Endodermal cell (in vitro differentiated cells): ENCODE measurements at regions not wholly inside any gene's neighbourhood (a gene's known extent, or its start where the extent isn't known, plus 50 kb on each side); places are given as distances from the start of the nearest gene placed in this dataset.

Experiments used
- DNase-seq: peaks from one replicate; pipeline ENCODE4 v3.0.0-alpha.2; 2017
- H3K27ac ChIP-seq: 2 replicates; pipeline ENCODE4 v1.5.1; 2013; ENCODE audit warnings: mild to moderate bottlenecking, low read depth, low read length, moderate library complexity
- H3K27me3 ChIP-seq: 2 replicates; pipeline ENCODE4 v1.6.1; 2013; ENCODE audit warnings: mild to moderate bottlenecking, low read length, moderate library complexity; ENCODE audit not compliant: insufficient read depth, control insufficient read depth, poor library complexity, severe bottlenecking
- H3K36me3 ChIP-seq: 2 replicates; pipeline ENCODE4 v1.7.0; 2013; ENCODE audit warnings: mild to moderate bottlenecking, low read length, moderate library complexity; ENCODE audit not compliant: control insufficient read depth, insufficient read depth
- H3K4me1 ChIP-seq: one replicate; pipeline ENCODE4 v1.7.0; 2013; ENCODE audit warnings: low read length; ENCODE audit not compliant: control insufficient read depth, insufficient read depth
- H3K4me3 ChIP-seq: 2 replicates; pipeline ENCODE4 v1.5.1; 2013; ENCODE audit warnings: mild to moderate bottlenecking, low read length, moderate library complexity
- H3K9ac ChIP-seq: 2 replicates; pipeline ENCODE4 v1.6.1; 2013; ENCODE audit warnings: mild to moderate bottlenecking, low read length, moderate library complexity; ENCODE audit not compliant: poor library complexity, severe bottlenecking; ENCODE audit errors: extremely low read depth
- H3K9me3 ChIP-seq: 2 replicates; pipeline ENCODE4 v1.6.1; 2013; ENCODE audit warnings: mild to moderate bottlenecking, low read length, moderate library complexity; ENCODE audit not compliant: control insufficient read depth
- H3K27ac Mint-ChIP-seq: 2 replicates; pipeline ENCODE4 v1.8.0; 2020; ENCODE audit warnings: mixed read lengths
- H3K27me3 Mint-ChIP-seq: 2 replicates; pipeline ENCODE4 v1.8.0; 2021; ENCODE audit warnings: mild to moderate bottlenecking, mixed read lengths; ENCODE audit not compliant: insufficient read depth
- H3K36me3 Mint-ChIP-seq: 2 replicates; pipeline ENCODE4 v1.8.0; 2020; ENCODE audit warnings: low read depth, mixed read lengths
- H3K4me1 Mint-ChIP-seq: 2 replicates; pipeline ENCODE4 v1.8.0; 2020; ENCODE audit warnings: mixed read lengths
- H3K4me3 Mint-ChIP-seq: 2 replicates; pipeline ENCODE4 v1.8.0; 2020; ENCODE audit warnings: mild to moderate bottlenecking, moderate library complexity, mixed read lengths
- H3K9me3 Mint-ChIP-seq: 2 replicates; pipeline ENCODE4 v1.8.0; 2020; ENCODE audit warnings: mild to moderate bottlenecking, mixed read lengths
- WGBS, 2 experiments: methylation state at CpG; one replicate each; pipeline versions ENCODE4 v1.1.5 to v1.1.7; 2013; ENCODE audit warnings: missing lambda C conversion rate in 2 of 2, mixed read lengths in 1 of 2; ENCODE audit not compliant: insufficient coverage in 1 of 2, insufficient read length in 1 of 2; 5-methylcytosine and 5-hydroxymethylcytosine counted together
- TF ChIP-seq, protein P1 (sequence below): fragments of 200-600 bp; sonication (generic); conservative IDR thresholded peaks from 2 replicates; pipeline ENCODE4 v1.5.0; 2021; ENCODE audit warnings: antibody characterized with exemption, mild to moderate bottlenecking

GRCh38 chr2:184206045-184206444, 392.3 kb upstream of the ZNF804A start:
- no peaks in the 10 kb centered on the region for H3K9me3 ChIP-seq
- Mint-ChIP-seq H3K27ac (no peak overlapping the region), H3K36me3 (no peaks in the 10 kb centered on the region), H3K4me3 (no peak overlapping the region), H3K27me3 (no peaks in the 10 kb centered on the region), H3K9me3 (no peaks in the 10 kb centered on the region), H3K4me1 (no peaks in the 10 kb centered on the region)
- 89% methylated on average over 1 of the region's 2 CpGs; no CpG with 5 or more reads in 1 of the 2 experiments for WGBS, 2 experiments
- no peaks in the 10 kb centered on the region for H3K4me1 ChIP-seq
- TF ChIP-seq, protein P1, sequence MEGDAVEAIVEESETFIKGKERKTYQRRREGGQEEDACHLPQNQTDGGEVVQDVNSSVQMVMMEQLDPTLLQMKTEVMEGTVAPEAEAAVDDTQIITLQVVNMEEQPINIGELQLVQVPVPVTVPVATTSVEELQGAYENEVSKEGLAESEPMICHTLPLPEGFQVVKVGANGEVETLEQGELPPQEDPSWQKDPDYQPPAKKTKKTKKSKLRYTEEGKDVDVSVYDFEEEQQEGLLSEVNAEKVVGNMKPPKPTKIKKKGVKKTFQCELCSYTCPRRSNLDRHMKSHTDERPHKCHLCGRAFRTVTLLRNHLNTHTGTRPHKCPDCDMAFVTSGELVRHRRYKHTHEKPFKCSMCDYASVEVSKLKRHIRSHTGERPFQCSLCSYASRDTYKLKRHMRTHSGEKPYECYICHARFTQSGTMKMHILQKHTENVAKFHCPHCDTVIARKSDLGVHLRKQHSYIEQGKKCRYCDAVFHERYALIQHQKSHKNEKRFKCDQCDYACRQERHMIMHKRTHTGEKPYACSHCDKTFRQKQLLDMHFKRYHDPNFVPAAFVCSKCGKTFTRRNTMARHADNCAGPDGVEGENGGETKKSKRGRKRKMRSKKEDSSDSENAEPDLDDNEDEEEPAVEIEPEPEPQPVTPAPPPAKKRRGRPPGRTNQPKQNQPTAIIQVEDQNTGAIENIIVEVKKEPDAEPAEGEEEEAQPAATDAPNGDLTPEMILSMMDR = no peak
- H3K36me3 ChIP-seq = no peaks in the 10 kb centered on the region
- no peak overlapping the region for H3K9ac ChIP-seq
- H3K4me3 ChIP-seq = no peak overlapping the region
- H3K27me3 ChIP-seq = no peaks in the 10 kb centered on the region
- DNase-seq = no peak
- no peak overlapping the region for H3K27ac ChIP-seq

DNA sequence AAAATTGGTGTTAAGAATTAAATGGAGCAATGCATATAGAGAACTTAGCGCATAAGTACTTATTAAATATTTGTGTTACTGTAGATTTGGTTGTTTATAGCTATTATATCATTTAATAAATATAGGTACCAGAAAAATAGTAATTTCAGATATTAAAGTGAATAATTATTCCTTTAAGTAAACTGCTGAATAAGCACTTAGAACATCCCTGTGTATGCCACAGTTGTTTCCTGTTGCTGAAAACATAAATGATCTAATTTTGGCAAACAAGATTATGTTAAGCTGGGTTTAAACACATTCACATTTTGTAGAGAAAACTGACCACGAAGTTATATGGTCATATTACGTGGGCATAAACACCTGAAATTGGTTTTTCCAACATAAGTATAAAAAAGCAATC, 388.0 kb upstream of the ZNF804A start:
- Mint-ChIP-seq H3K36me3 (no peaks in the 10 kb centered on the region), H3K4me1 (no peaks in the 10 kb centered on the region), H3K27ac (no peak overlapping the region), H3K27me3 (no peaks in the 10 kb centered on the region), H3K4me3 (no peak overlapping the region), H3K9me3 (peaks cover 14% of the 10 kb centered on the region)
- no peak for DNase-seq
- no peaks in the 10 kb centered on the region for H3K36me3 ChIP-seq
- H3K27ac ChIP-seq = no peak overlapping the region
- TF ChIP-seq, protein P1 = no peak
- no peak overlapping the region for H3K9ac ChIP-seq
- H3K27me3 ChIP-seq = no peaks in the 10 kb centered on the region
- H3K4me1 ChIP-seq = no peaks in the 10 kb centered on the region
- H3K4me3 ChIP-seq = no peak overlapping the region
- 94% methylated on average over 3 of the region's 3 CpGs; no CpG with 5 or more reads in 1 of the 2 experiments for WGBS, 2 experiments
- no peaks in the 10 kb centered on the region for H3K9me3 ChIP-seq

DNA sequence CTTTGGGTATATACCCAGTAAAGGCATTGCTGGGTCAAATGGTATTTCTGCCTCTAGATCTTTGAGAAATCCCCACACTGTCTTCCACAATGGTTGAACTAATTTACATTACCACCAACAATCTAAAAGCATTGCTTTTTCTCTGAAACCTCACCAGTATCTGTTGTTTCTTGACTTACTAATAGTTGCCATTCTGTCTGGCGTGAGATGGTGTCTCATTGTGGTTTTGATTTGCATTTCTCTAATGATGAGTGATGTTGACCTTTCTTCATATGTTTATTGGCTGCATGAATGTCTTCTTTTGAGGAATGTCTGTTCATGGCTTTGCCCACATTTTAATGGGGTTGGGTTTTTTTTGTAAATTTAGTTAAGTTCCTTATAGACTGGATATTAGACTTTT, 382.6 kb upstream of the ZNF804A start:
- Mint-ChIP-seq H3K36me3 (no peaks in the 10 kb centered on the region), H3K27me3 (no peaks in the 10 kb centered on the region), H3K27ac (no peak overlapping the region), H3K9me3 (peaks cover 22% of the 10 kb centered on the region), H3K4me3 (no peak overlapping the region), H3K4me1 (no peaks in the 10 kb centered on the region)
- TF ChIP-seq, protein P1 = no peak
- H3K9ac ChIP-seq = no peak overlapping the region
- no peak for DNase-seq
- WGBS, 2 experiments = 95% methylated on average over 1 of the region's 1 CpG; no CpG with 5 or more reads in 1 of the 2 experiments
- H3K9me3 ChIP-seq = no peaks in the 10 kb centered on the region
- no peaks in the 10 kb centered on the region for H3K27me3 ChIP-seq
- no peak overlapping the region for H3K27ac ChIP-seq
- no peaks in the 10 kb centered on the region for H3K4me1 ChIP-seq
- H3K36me3 ChIP-seq = no peaks in the 10 kb centered on the region
- H3K4me3 ChIP-seq = no peak overlapping the region
